Endothelial cell (in vitro differentiated cells): ENCODE measurements at regions not wholly inside any gene's neighbourhood (a gene's known extent, or its start where the extent isn't known, plus 50 kb on each side); places are given as distances from the start of the nearest gene placed in this dataset.

Experiments
- DNase-seq: peaks from one replicate; pipeline ENCODE4 v3.0.0; 2021; ENCODE audit warnings: low spot score
- H3K27ac Mint-ChIP-seq: one replicate; pipeline ENCODE4 v1.8.0; 2021; ENCODE audit warnings: mixed read lengths, inconsistent platforms; ENCODE audit not compliant: unreplicated experiment
- H3K27me3 Mint-ChIP-seq: one replicate; pipeline ENCODE4 v1.8.0; 2021; ENCODE audit warnings: mild to moderate bottlenecking, moderate library complexity, mixed read lengths, inconsistent platforms; ENCODE audit not compliant: unreplicated experiment
- H3K36me3 Mint-ChIP-seq: one replicate; pipeline ENCODE4 v1.8.0; 2021; ENCODE audit warnings: mild to moderate bottlenecking, low read depth, mixed read lengths, inconsistent platforms; ENCODE audit not compliant: unreplicated experiment
- H3K4me1 Mint-ChIP-seq: one replicate; pipeline ENCODE4 v1.8.0; 2021; ENCODE audit warnings: mild to moderate bottlenecking, mixed read lengths, inconsistent platforms; ENCODE audit not compliant: unreplicated experiment
- H3K4me3 Mint-ChIP-seq: one replicate; pipeline ENCODE4 v1.8.0; 2021; ENCODE audit warnings: mild to moderate bottlenecking, mixed read lengths, inconsistent platforms; ENCODE audit not compliant: unreplicated experiment
- H3K9me3 Mint-ChIP-seq: one replicate; pipeline ENCODE4 v1.8.0; 2021; ENCODE audit warnings: mixed read lengths, inconsistent platforms; ENCODE audit not compliant: unreplicated experiment
- TF ChIP-seq, protein P1 (sequence below): fragments of 200-600 bp; sonication (generic); IDR thresholded peaks from one replicate; pipeline ENCODE4 v1.5.0; 2021; ENCODE audit warnings: antibody characterized with exemption; ENCODE audit not compliant: unreplicated experiment

DNA sequence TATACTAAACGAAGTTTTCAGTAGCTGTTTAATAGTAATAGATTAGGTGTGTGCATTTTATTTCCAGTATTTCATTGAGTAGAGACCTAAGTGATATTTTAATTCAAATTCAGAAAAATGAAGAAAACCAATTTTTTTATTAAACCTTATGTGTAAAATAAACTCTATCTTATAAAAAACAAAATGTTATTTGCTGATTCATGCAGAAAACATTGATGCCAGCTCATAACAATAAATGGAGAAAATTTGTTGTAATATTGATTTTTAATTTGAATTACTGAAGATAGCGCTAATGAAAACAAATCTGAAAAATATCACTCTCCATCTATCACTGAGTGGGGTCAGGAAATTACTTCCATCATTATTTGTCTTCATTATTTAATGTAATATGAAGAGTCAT, 1177.8 kb upstream of the SEMA6A start:
- H3K27me3 Mint-ChIP-seq = no peaks in the 10 kb centered on the region
- H3K4me1 Mint-ChIP-seq = no peaks in the 10 kb centered on the region
- TF ChIP-seq, protein P1, sequence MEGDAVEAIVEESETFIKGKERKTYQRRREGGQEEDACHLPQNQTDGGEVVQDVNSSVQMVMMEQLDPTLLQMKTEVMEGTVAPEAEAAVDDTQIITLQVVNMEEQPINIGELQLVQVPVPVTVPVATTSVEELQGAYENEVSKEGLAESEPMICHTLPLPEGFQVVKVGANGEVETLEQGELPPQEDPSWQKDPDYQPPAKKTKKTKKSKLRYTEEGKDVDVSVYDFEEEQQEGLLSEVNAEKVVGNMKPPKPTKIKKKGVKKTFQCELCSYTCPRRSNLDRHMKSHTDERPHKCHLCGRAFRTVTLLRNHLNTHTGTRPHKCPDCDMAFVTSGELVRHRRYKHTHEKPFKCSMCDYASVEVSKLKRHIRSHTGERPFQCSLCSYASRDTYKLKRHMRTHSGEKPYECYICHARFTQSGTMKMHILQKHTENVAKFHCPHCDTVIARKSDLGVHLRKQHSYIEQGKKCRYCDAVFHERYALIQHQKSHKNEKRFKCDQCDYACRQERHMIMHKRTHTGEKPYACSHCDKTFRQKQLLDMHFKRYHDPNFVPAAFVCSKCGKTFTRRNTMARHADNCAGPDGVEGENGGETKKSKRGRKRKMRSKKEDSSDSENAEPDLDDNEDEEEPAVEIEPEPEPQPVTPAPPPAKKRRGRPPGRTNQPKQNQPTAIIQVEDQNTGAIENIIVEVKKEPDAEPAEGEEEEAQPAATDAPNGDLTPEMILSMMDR = no peak
- no peaks in the 10 kb centered on the region for H3K9me3 Mint-ChIP-seq
- H3K4me3 Mint-ChIP-seq = no peak overlapping the region
- DNase-seq = no peak
- H3K27ac Mint-ChIP-seq = no peak overlapping the region
- H3K36me3 Mint-ChIP-seq = no peaks in the 10 kb centered on the region

DNA sequence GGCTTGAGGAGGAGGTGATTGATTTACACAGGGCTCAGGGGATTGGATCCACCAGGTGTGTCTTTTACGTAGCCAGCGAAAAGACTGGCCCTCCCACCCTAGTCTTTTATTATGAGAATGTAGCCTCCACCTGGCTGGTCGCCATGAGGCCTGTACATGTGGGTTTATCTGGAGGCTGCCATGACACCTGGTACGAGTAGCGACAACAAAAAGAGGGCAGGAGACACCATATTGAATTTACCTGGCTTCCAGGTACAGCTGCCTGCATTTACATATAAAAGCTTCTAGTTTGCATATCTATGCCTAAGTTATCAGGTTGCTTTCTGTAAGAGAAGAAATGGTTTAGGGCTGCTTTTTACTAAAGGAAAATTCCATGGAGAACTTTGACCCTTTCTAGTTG, 1173.7 kb upstream of the SEMA6A start:
- H3K27me3 Mint-ChIP-seq = no peaks in the 10 kb centered on the region
- no peaks in the 10 kb centered on the region for H3K36me3 Mint-ChIP-seq
- TF ChIP-seq, protein P1 = no peak
- no peaks in the 10 kb centered on the region for H3K9me3 Mint-ChIP-seq
- H3K27ac Mint-ChIP-seq = no peak overlapping the region
- no peak for DNase-seq
- H3K4me3 Mint-ChIP-seq = no peak overlapping the region
- H3K4me1 Mint-ChIP-seq = no peaks in the 10 kb centered on the region

DNA sequence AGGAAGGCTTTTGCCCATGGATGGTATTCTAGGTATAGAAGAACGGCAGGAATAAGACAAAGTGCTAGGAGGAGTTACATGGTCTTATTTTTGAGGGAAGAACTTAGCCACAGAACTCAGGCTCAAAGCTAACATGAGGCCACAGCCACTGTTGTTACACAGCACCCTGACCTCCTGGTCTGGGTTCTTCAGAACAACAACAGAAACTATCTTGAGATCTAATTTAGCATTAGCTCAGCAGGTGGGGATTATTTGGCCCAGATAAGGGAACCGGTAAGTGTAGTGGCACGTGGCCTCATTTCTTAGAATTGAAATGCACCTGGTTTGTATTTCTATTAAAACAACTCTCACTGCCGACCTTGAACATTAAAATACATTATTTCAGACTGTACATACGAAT, 1168.7 kb upstream of the SEMA6A start:
- no peaks in the 10 kb centered on the region for H3K9me3 Mint-ChIP-seq

DNA sequence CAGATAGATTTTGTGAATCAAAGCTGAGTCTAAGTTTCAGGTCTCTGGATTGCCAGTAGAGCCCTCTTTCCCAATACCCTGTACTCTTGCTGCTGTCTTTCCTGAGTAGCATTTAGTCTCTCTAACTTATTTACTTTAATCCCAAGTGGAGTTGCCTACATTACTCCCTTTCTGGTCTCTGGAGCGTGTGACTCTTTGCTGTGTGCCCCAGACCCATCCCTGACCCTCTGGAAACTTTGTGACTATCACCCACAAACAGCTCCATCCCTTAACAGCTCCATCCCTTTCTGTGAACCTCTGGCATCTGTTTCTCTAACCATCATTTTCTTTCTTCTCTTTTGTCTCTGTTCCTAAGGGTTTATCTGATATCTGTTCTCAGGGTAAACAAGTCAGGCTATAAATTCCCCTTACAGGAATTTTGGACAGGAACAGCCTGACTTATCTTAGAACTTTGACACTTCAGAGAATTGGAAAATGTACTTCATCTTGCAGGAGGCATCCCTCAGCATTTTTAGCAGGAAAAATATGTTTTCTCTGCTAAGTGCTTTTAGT, 1167.1 kb upstream of the SEMA6A start:
- no peak overlapping the region for H3K4me3 Mint-ChIP-seq
- H3K4me1 Mint-ChIP-seq = no peaks in the 10 kb centered on the region
- no peak for DNase-seq
- TF ChIP-seq, protein P1 = no peak
- no peaks in the 10 kb centered on the region for H3K36me3 Mint-ChIP-seq
- H3K27ac Mint-ChIP-seq = no peak overlapping the region
- H3K27me3 Mint-ChIP-seq = no peaks in the 10 kb centered on the region
- no peaks in the 10 kb centered on the region for H3K9me3 Mint-ChIP-seq

More for the DNA sequence above, 1168.7 kb upstream of the SEMA6A start:
- H3K4me3 Mint-ChIP-seq = no peak overlapping the region
- H3K27ac Mint-ChIP-seq = no peak overlapping the region
- H3K36me3 Mint-ChIP-seq = no peaks in the 10 kb centered on the region
- H3K4me1 Mint-ChIP-seq = no peaks in the 10 kb centered on the region
- TF ChIP-seq, protein P1 = no peak
- DNase-seq = no peak
- no peaks in the 10 kb centered on the region for H3K27me3 Mint-ChIP-seq

DNA sequence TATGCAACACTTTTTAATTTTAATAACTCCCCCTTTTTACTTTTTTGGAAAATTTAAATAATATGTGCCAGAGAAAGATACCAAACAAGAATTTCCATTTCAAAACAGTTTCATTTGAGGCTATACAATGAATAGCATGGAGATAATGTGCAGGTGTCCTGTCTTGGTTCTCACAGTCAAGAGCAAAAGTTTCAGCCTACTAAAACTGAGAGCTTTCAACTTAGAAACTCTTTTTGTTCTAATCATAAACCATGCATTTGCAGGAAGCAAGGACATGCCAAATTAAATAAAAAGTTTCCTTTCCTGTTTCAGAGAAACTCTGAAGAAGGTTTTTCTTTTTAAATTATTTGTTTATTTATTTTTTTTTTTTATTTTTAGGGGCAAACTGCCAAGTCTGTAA, 1165.6 kb upstream of the SEMA6A start:
- no peak for DNase-seq
- Mint-ChIP-seq H3K36me3 (no peaks in the 10 kb centered on the region), H3K4me1 (no peaks in the 10 kb centered on the region), H3K27ac (no peak overlapping the region), H3K27me3 (no peaks in the 10 kb centered on the region), H3K9me3 (no peaks in the 10 kb centered on the region), H3K4me3 (no peak overlapping the region)
- TF ChIP-seq, protein P1 = no peak
